Loucy (cell line): ENCODE measurements at regions not wholly inside any gene's neighbourhood (a gene's known extent, or its start where the extent isn't known, plus 50 kb on each side); places are given as distances from the start of the nearest gene placed in this dataset.

Experiments
- EZH2phosphoT487 ChIP-seq: fragments of 200-600 bp; IDR thresholded peaks from 2 replicates; pipeline ENCODE4 v1.6.1; 2018; ENCODE audit warnings: antibody characterized with exemption, mild to moderate bottlenecking, moderate library complexity, borderline replicate concordance
- TF ChIP-seq, protein P1 (sequence below): fragments of 200-600 bp; sonication (generic); conservative IDR thresholded peaks from 2 replicates; pipeline ENCODE4 v1.5.1; 2014; ENCODE audit warnings: mild to moderate bottlenecking, antibody characterized with exemption, low read length

DNA sequence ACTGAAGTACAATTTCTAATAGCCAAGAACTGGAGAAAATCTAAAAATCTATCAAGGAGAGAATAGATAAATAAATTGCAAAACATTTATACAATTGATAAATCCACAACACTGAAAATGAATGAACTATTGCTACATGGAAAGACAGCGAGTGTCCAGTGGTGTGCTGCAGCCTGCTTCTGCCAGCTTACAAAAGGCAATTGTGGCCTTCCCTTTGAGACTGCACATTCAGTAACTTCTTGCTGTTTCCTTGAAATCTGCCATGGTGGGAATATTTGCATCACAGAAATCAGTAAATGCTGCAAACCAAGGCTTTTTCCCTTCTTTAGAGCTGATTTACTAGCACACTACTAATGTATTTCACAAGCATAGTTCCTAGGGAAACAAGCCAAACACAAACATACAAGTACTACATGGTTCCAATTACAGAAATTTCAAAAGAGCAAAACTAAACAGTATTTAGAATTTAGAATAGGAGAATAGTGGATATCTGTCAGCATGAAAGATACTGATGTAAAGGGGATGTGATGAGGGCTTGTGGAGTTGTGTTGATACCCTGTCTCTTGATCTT, 76.9 kb upstream of the TRIM77 start:
- TF ChIP-seq, protein P1, sequence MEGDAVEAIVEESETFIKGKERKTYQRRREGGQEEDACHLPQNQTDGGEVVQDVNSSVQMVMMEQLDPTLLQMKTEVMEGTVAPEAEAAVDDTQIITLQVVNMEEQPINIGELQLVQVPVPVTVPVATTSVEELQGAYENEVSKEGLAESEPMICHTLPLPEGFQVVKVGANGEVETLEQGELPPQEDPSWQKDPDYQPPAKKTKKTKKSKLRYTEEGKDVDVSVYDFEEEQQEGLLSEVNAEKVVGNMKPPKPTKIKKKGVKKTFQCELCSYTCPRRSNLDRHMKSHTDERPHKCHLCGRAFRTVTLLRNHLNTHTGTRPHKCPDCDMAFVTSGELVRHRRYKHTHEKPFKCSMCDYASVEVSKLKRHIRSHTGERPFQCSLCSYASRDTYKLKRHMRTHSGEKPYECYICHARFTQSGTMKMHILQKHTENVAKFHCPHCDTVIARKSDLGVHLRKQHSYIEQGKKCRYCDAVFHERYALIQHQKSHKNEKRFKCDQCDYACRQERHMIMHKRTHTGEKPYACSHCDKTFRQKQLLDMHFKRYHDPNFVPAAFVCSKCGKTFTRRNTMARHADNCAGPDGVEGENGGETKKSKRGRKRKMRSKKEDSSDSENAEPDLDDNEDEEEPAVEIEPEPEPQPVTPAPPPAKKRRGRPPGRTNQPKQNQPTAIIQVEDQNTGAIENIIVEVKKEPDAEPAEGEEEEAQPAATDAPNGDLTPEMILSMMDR: no peak
- TF ChIP-seq EZH2phosphoT487: no peak
